Right lobe of liver (tissue), 6 donors: ENCODE measurements at regions not wholly inside any gene's neighbourhood (a gene's known extent, or its start where the extent isn't known, plus 50 kb on each side); places are given as distances from the start of the nearest gene placed in this dataset.

ENCODE experiments used
- ATAC-seq, 4 donors: fragments of 200-7000 bp; cut with Tn5 transposase; one replicate each; pipeline ENCODE4 v1.9.1; 2020; ENCODE audit warnings: mild to moderate bottlenecking in 4 of 4, moderate library complexity in 4 of 4
- DNase-seq, 3 donors: peaks; one replicate each; pipeline ENCODE4 v3.0.0-alpha.2; 2020
- H3K27ac ChIP-seq, 3 donors: fragments of 200-600 bp; one replicate each; pipeline ENCODE4 v1.8.0; 2022
- H3K27me3 ChIP-seq, 2 donors: fragments of 200-600 bp; one replicate each; pipeline ENCODE4 v1.8.0; 2022
- H3K36me3 ChIP-seq, 4 donors: fragments of 200-600 bp; sonication (generic) in 1 of 4; one replicate each; pipeline versions ENCODE4 v1.5.1 to v1.8.0; 2017 to 2022; ENCODE audit warnings: control low read depth in 1 of 4
- H3K4me1 ChIP-seq, 4 donors: fragments of 200-600 bp; sonication (generic) in 1 of 4; one replicate each; pipeline versions ENCODE4 v1.5.1 to v1.8.0; 2017 to 2022; ENCODE audit warnings: control low read depth in 1 of 4
- H3K4me3 ChIP-seq, 3 donors: fragments of 200-600 bp; one replicate each; pipeline ENCODE4 v1.8.0; 2022
- H3K9me3 ChIP-seq, 4 donors: fragments of 200-600 bp; sonication (generic) in 1 of 4; one replicate each; pipeline versions ENCODE4 v1.5.1 to v1.8.0; 2017 to 2022; ENCODE audit warnings: control low read depth in 1 of 4
- CTCF ChIP-seq, 4 donors: fragments of 200-600 bp in 3 of 4; fragments of 450-650 bp in 1 of 4; IDR thresholded peaks; one replicate each; pipeline versions ENCODE4 v1.5.1 to v1.8.0; 2016 to 2022; ENCODE audit warnings: antibody characterized with exemption in 4 of 4, mild to moderate bottlenecking in 2 of 4
- POLR2A ChIP-seq: fragments of 450-650 bp; IDR thresholded peaks from one replicate; pipeline ENCODE4 v1.6.1; 2017; ENCODE audit warnings: antibody characterized with exemption, mild to moderate bottlenecking
- WGBS: methylation state at CpG from one replicate; pipeline ENCODE4 v1.1.6; 2018; ENCODE audit warnings: low coverage, low lambda C conversion rate; ENCODE audit not compliant: insufficient coverage; ENCODE audit errors: missing lambda C conversion rate; 5-methylcytosine and 5-hydroxymethylcytosine counted together
- intact Hi-C, 2 donors: fragments of 100-400 bp; cut with DNase I; formaldehyde crosslinking; loops; one replicate each; pipeline versions ENCODE4 v1.11.2 to v1.14.1; 2022
- donor health status: DM: no; HTN: yes; CAD: no.
- donor health status: DM: no; HTN: no; CAD: no.
- donor health status: DM: no; HTN: no; CAD: no.
- donor health status: DM: no; HTN: yes; CAD: no.
- donor health status: DM: no; HTN: yes; CAD: no.

- ATAC-seq (no peak), DNase-seq (no peak)
- no peak overlapping the region for H3K4me3 ChIP-seq
- intact Hi-C loops: no loop called here
- H3K27me3 ChIP-seq: no peaks in the 10 kb centered on the region
- H3K27ac ChIP-seq: no peak overlapping the region
- 62% methylated on average over 1 of the region's 1 CpG for WGBS
- no peaks in the 10 kb centered on the region for H3K36me3 ChIP-seq
- no peaks in the 10 kb centered on the region for H3K4me1 ChIP-seq
- TF ChIP-seq CTCF (IDR thresholded peaks at IDR 0.05): no peak
- TF ChIP-seq POLR2A: no peak
- no peaks in the 10 kb centered on the region for H3K9me3 ChIP-seq
Observed at GRCh38 chr1:193680247-193680923, 494.0 kb upstream of the B3GALT2 start.

DNA sequence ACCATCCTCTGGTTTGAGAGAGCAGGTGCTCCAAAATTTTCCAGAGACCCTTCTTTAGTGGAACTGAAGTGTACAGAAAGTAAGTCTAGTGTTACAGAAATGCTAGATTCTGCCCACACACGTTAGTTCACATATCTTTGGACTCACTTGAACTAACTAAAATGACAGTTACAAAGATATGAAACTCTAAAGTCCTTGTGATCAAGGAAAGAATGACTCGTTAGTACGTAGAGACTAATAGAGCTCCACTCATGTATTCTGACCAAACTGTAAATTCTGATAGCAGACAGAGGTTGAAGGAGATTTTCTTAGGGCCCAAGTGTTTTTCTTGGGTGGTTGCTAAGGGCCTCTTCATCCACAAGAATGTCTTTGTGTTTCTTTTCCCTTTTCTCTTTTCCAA is 491.5 kb upstream of the B3GALT2 start:
- Histone ChIP-seq H3K4me1 (no peaks in the 10 kb centered on the region), H3K27ac (no peak overlapping the region), H3K36me3 (no peaks in the 10 kb centered on the region), H3K27me3 (no peaks in the 10 kb centered on the region), H3K9me3 (no peaks in the 10 kb centered on the region), H3K4me3 (no peak overlapping the region)
- DNase-seq: no peak
- intact Hi-C loops: no loop called here
- TF ChIP-seq POLR2A (no peak), CTCF (IDR thresholded peaks at IDR 0.05) (no peak)
- 90% methylated on average over 3 of the region's 3 CpGs for WGBS
- no peak for ATAC-seq

DNA sequence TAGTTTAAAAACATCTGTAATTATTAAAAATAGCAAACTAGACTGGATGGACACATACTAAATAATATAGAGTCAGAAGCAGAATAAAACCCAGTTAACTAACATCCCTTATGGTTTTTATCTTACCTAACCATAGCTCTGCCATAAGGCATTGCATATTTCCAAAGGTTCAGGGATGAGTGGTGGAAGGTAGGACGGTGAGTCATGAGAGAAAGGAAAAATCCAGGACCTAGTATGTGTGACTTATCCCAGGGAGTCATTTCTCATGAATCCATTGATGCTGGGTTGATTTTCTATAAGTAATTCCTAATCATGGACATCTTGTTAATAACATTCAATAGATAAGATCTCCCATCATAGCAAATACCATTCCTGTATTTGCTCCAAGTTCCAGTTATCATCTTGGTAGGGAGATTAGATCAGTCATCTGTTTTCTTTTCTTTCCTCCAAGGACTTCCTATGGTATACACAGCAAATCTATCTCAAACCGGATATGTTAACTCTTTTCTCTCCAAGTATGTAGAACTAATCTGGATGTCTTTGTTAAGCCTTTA is 490.7 kb upstream of the B3GALT2 start:
- WGBS: 79% methylated on average over 2 of the region's 2 CpGs
- Histone ChIP-seq H3K4me1 (no peaks in the 10 kb centered on the region), H3K27ac (no peak overlapping the region), H3K9me3 (no peaks in the 10 kb centered on the region), H3K36me3 (no peaks in the 10 kb centered on the region), H3K4me3 (no peak overlapping the region), H3K27me3 (no peaks in the 10 kb centered on the region)
- no peak for DNase-seq
- intact Hi-C loops: no loop called here
- ATAC-seq: no peak
- no peak for TF ChIP-seq POLR2A
- TF ChIP-seq CTCF (IDR thresholded peaks at IDR 0.05): no peak

- Histone ChIP-seq H3K27me3 (no peaks in the 10 kb centered on the region), H3K36me3 (no peaks in the 10 kb centered on the region), H3K9me3 (no peaks in the 10 kb centered on the region), H3K27ac (no peak overlapping the region), H3K4me1 (no peaks in the 10 kb centered on the region), H3K4me3 (no peak overlapping the region)
- WGBS: 72% methylated on average over 7 of the region's 7 CpGs
- intact Hi-C loops: no loop called here
- ATAC-seq (no peak), DNase-seq (no peak)
- TF ChIP-seq CTCF (IDR thresholded peaks at IDR 0.05): no peak
- no peak for TF ChIP-seq POLR2A
Observed at GRCh38 chr1:193674292-193674944, 488.0 kb upstream of the B3GALT2 start.
